KMS-11 (cell line): ENCODE measurements at regions not wholly inside any gene's neighbourhood (a gene's known extent, or its start where the extent isn't known, plus 50 kb on each side); places are given as distances from the start of the nearest gene placed in this dataset.

Experiments
- H2AFZ ChIP-seq: fragments of 200-600 bp; sonication (generic); 2 replicates; pipeline ENCODE4 v1.6.1; 2016; ENCODE audit warnings: antibody characterized with exemption, mixed run types, low read depth
- H3K27ac ChIP-seq: fragments of 200-600 bp; sonication (generic); 2 replicates; pipeline ENCODE4 v1.6.1; 2016; ENCODE audit warnings: mild to moderate bottlenecking, mixed run types
- H3K27me3 ChIP-seq: fragments of 200-600 bp; sonication (generic); 2 replicates; pipeline ENCODE4 v1.6.1; 2017; ENCODE audit warnings: mild to moderate bottlenecking, low read depth, mixed run types, moderate library complexity; ENCODE audit not compliant: insufficient read depth
- H3K36me3 ChIP-seq: fragments of 200-600 bp; sonication (generic); 2 replicates; pipeline ENCODE4 v1.6.1; 2017; ENCODE audit warnings: mild to moderate bottlenecking, mixed run types; ENCODE audit not compliant: insufficient read depth
- H3K4me1 ChIP-seq: fragments of 200-600 bp; sonication (generic); 2 replicates; pipeline ENCODE4 v1.6.1; 2016; ENCODE audit warnings: mild to moderate bottlenecking, low read depth, mixed run types; ENCODE audit not compliant: poor library complexity, severe bottlenecking
- H3K4me2 ChIP-seq: fragments of 200-600 bp; sonication (generic); 2 replicates; pipeline ENCODE4 v1.7.0; 2016; ENCODE audit warnings: mild to moderate bottlenecking, mixed run types
- H3K4me3 ChIP-seq: fragments of 200-600 bp; sonication (generic); IDR thresholded peaks from 2 replicates; pipeline ENCODE4 v1.6.1; 2017; ENCODE audit warnings: low read depth, low read length, mixed read lengths; ENCODE audit not compliant: insufficient read depth
- H3K79me2 ChIP-seq: fragments of 200-600 bp; sonication (generic); 2 replicates; pipeline ENCODE4 v1.6.1; 2016; ENCODE audit warnings: low read depth, mixed run types; ENCODE audit not compliant: insufficient read depth
- H3K9ac ChIP-seq: fragments of 200-600 bp; sonication (generic); 2 replicates; pipeline ENCODE4 v1.6.1; 2016; ENCODE audit warnings: mild to moderate bottlenecking, mixed run types
- H4K20me1 ChIP-seq: fragments of 200-600 bp; sonication (generic); 2 replicates; pipeline ENCODE4 v1.6.1; 2016; ENCODE audit warnings: mild to moderate bottlenecking, mixed run types; ENCODE audit not compliant: insufficient read depth
- CTCF ChIP-seq: fragments of 200-600 bp; sonication (generic); conservative IDR thresholded peaks from 2 replicates; pipeline ENCODE4 v1.6.1; 2017; ENCODE audit warnings: low read depth, mild to moderate bottlenecking, antibody characterized with exemption, low read length, moderate library complexity, mixed read lengths

- H3K36me3 ChIP-seq: no peaks in the 10 kb centered on the region
- TF ChIP-seq CTCF: no peak
- no peak overlapping the region for H3K4me3 ChIP-seq
- H3K27ac ChIP-seq: no peak overlapping the region
- no peaks in the 10 kb centered on the region for H4K20me1 ChIP-seq
- no peaks in the 10 kb centered on the region for H3K4me1 ChIP-seq
- H3K79me2 ChIP-seq: no peaks in the 10 kb centered on the region
- H3K9ac ChIP-seq: no peak overlapping the region
- H3K27me3 ChIP-seq: no peaks in the 10 kb centered on the region
- H2AFZ ChIP-seq: no peak overlapping the region
- no peak overlapping the region for H3K4me2 ChIP-seq
These were observed 132.9 kb upstream of the SIX2 start for GRCh38 chr2:45141883-45142866.

GRCh38 chr2:45140675-45141074, 131.4 kb upstream of the SIX2 start:
- no peak for TF ChIP-seq CTCF
- no peak overlapping the region for H3K4me2 ChIP-seq
- H3K9ac ChIP-seq: no peak overlapping the region
- no peaks in the 10 kb centered on the region for H3K36me3 ChIP-seq
- no peak overlapping the region for H2AFZ ChIP-seq
- no peaks in the 10 kb centered on the region for H3K79me2 ChIP-seq
- no peaks in the 10 kb centered on the region for H4K20me1 ChIP-seq
- no peak overlapping the region for H3K27ac ChIP-seq
- no peaks in the 10 kb centered on the region for H3K4me1 ChIP-seq
- H3K27me3 ChIP-seq: no peaks in the 10 kb centered on the region
- no peak overlapping the region for H3K4me3 ChIP-seq

GRCh38 chr2:45138904-45139303, 129.7 kb upstream of the SIX2 start:
- Histone ChIP-seq H3K4me2 (no peak overlapping the region), H3K36me3 (no peaks in the 10 kb centered on the region), H3K4me3 (no peak overlapping the region), H3K27ac (no peak overlapping the region), H3K4me1 (no peaks in the 10 kb centered on the region), H3K9ac (no peak overlapping the region), H2AFZ (no peak overlapping the region), H4K20me1 (no peaks in the 10 kb centered on the region), H3K79me2 (no peaks in the 10 kb centered on the region), H3K27me3 (no peaks in the 10 kb centered on the region)
- no peak for TF ChIP-seq CTCF

- no peak overlapping the region for H3K27ac ChIP-seq
- no peak overlapping the region for H3K9ac ChIP-seq
- no peak for TF ChIP-seq CTCF
- H4K20me1 ChIP-seq: no peaks in the 10 kb centered on the region
- H3K27me3 ChIP-seq: no peaks in the 10 kb centered on the region
- H3K4me1 ChIP-seq: no peaks in the 10 kb centered on the region
- H3K79me2 ChIP-seq: no peaks in the 10 kb centered on the region
- H3K4me3 ChIP-seq: no peak overlapping the region
- H3K4me2 ChIP-seq: no peak overlapping the region
- no peaks in the 10 kb centered on the region for H3K36me3 ChIP-seq
- no peak overlapping the region for H2AFZ ChIP-seq
These were observed 128.9 kb upstream of the SIX2 start for GRCh38 chr2:45137966-45138695.
